Nephron (organoid): ENCODE measurements at regions not wholly inside any gene's neighbourhood (a gene's known extent, or its start where the extent isn't known, plus 50 kb on each side); places are given as distances from the start of the nearest gene placed in this dataset.

ENCODE experiments used
- H3K27ac Mint-ChIP-seq, 3 experiments: 2 replicates each; pipeline ENCODE4 v1.8.0; 2020; ENCODE audit warnings: mixed read lengths in 3 of 3, mild to moderate bottlenecking in 2 of 3, moderate library complexity in 1 of 3
- H3K27me3 Mint-ChIP-seq: 2 replicates; pipeline ENCODE4 v1.8.0; 2021; ENCODE audit warnings: low read depth, mild to moderate bottlenecking, moderate library complexity, mixed read lengths
- H3K36me3 Mint-ChIP-seq: 2 replicates; pipeline ENCODE4 v1.8.0; 2020; ENCODE audit warnings: low read depth, mixed read lengths
- H3K4me1 Mint-ChIP-seq: 2 replicates; pipeline ENCODE4 v1.8.0; 2020; ENCODE audit warnings: mixed read lengths
- H3K4me3 Mint-ChIP-seq, 3 experiments: 2 replicates each; pipeline ENCODE4 v1.8.0; 2020; ENCODE audit warnings: mild to moderate bottlenecking in 3 of 3, mixed read lengths in 3 of 3, moderate library complexity in 2 of 3
- H3K9me3 Mint-ChIP-seq: 2 replicates; pipeline ENCODE4 v1.8.0; 2020; ENCODE audit warnings: mixed read lengths
- CTCF ChIP-seq, 3 experiments: fragments of 200-600 bp; sonication (generic); IDR thresholded peaks; one replicate each; pipeline ENCODE4 v1.5.0; 2021; ENCODE audit warnings: antibody characterized with exemption in 3 of 3; ENCODE audit not compliant: unreplicated experiment in 3 of 3

- Mint-ChIP-seq H3K9me3 (no peaks in the 10 kb centered on the region), H3K4me1 (peaks cover 19% of the 10 kb centered on the region), H3K4me3 (peak overlapping the region in 1 of 3 experiments; percentile 30), H3K27me3 (no peaks in the 10 kb centered on the region), H3K27ac (peak overlapping the region; percentile 76 to 92 (median 86)), H3K36me3 (no peaks in the 10 kb centered on the region)
- no peak for TF ChIP-seq CTCF (IDR thresholded peaks at IDR 0.05; ENCODE audit: unreplicated experiment in 3 of 3)
These were observed 302.0 kb upstream of the ADGRL2 start for GRCh38 chr1:81498471-81499462.

GRCh38 chr1:81496349-81496748 lies 304.4 kb upstream of the ADGRL2 start:
- Mint-ChIP-seq H3K27me3 (no peaks in the 10 kb centered on the region), H3K4me1 (peaks cover 26% of the 10 kb centered on the region), H3K4me3 (no peak overlapping the region), H3K36me3 (no peaks in the 10 kb centered on the region), H3K9me3 (no peaks in the 10 kb centered on the region), H3K27ac (no peak overlapping the region)
- no peak for TF ChIP-seq CTCF (IDR thresholded peaks at IDR 0.05; ENCODE audit: unreplicated experiment in 3 of 3)

GRCh38 chr1:81493102-81493869 lies 307.4 kb upstream of the ADGRL2 start:
- Mint-ChIP-seq H3K4me1 (peaks cover 14% of the 10 kb centered on the region), H3K27ac (peak overlapping the region in 2 of 3 experiments; percentile 29 to 43), H3K36me3 (peaks cover 6% of the 10 kb centered on the region), H3K27me3 (no peaks in the 10 kb centered on the region), H3K4me3 (peak overlapping the region in 1 of 3 experiments; percentile 14), H3K9me3 (peaks cover 13% of the 10 kb centered on the region)
- no peak for TF ChIP-seq CTCF (IDR thresholded peaks at IDR 0.05; ENCODE audit: unreplicated experiment in 3 of 3)

GRCh38 chr1:81492628-81493027 lies 308.1 kb upstream of the ADGRL2 start:
- H3K27me3 Mint-ChIP-seq = no peaks in the 10 kb centered on the region
- H3K9me3 Mint-ChIP-seq = peaks cover 13% of the 10 kb centered on the region
- no peak for TF ChIP-seq CTCF (IDR thresholded peaks at IDR 0.05; ENCODE audit: unreplicated experiment in 3 of 3)
- peak overlapping the region in 2 of 3 experiments; percentile 7 to 43 for H3K27ac Mint-ChIP-seq
- peaks cover 8% of the 10 kb centered on the region for H3K36me3 Mint-ChIP-seq
- no peak overlapping the region for H3K4me3 Mint-ChIP-seq
- H3K4me1 Mint-ChIP-seq = peaks cover 12% of the 10 kb centered on the region

- H3K9me3 Mint-ChIP-seq = peaks cover 19% of the 10 kb centered on the region
- H3K4me3 Mint-ChIP-seq = no peak overlapping the region
- H3K27ac Mint-ChIP-seq = no peak overlapping the region
- no peak for TF ChIP-seq CTCF (IDR thresholded peaks at IDR 0.05; ENCODE audit: unreplicated experiment in 3 of 3)
- H3K4me1 Mint-ChIP-seq = peaks cover 12% of the 10 kb centered on the region
- no peaks in the 10 kb centered on the region for H3K27me3 Mint-ChIP-seq
- peaks cover 8% of the 10 kb centered on the region for H3K36me3 Mint-ChIP-seq
These were observed 310.1 kb upstream of the ADGRL2 start for GRCh38 chr1:81490614-81491013.
